Muscle of arm (tissue), 1 donor: ENCODE measurements at regions not wholly inside any gene's neighbourhood (a gene's known extent, or its start where the extent isn't known, plus 50 kb on each side); places are given as distances from the start of the nearest gene placed in this dataset.
"Not testable (repeated sequence)": the region's sequence is repeated elsewhere in the genome, so short reads cannot be mapped to it uniquely, and the experiment has no call there.

Experiments
- DNase-seq: peaks from one replicate; pipeline ENCODE4 v3.0.0-alpha.2; 2013

DNA sequence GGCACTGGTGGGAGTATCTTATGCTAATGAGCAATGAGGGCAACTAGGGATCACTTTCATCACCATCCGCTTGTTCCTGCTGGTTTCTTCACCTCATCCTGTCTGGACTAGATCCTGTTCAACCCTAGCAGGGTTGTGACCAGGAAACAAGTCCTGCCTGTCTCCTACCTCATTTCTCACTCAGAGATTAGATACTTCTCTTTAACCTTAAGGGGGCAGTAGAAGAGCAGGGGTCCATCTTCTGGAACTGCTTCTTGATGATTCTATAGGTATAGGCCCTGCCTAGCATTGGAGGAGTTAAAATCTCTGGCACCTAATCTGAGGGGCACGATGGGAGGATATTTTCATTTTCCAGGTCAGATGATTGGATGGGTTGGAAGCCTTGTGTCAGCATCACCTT, 415.5 kb downstream of the TGIF2LX start:
- DNase-seq, result not testable (repeated sequence)

DNA sequence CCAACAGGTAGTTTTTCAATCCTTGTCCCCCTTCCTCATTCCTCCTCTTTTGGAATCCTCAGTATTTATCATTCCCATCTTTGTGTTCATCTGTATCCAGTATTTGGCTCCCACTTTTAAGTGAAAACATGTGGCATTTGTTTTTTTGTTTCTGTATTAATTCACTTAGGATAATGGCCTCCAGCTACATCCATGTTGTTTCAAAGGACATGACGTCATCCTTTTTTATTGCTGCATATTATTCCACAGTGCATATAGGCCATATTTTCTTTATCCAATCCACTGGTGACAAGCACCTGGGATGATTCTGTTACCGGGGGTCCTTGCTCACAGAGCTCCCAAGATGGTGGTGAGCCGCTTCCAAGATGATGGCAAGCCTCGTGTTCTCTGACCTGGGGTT, 447.9 kb downstream of the TGIF2LX start:
- not testable (repeated sequence) for DNase-seq

GRCh38 chrX:90398020-90398419, 476.3 kb downstream of the TGIF2LX start:
- not testable (repeated sequence) for DNase-seq

GRCh38 chrX:90402169-90402568, 480.5 kb downstream of the TGIF2LX start:
- DNase-seq, result not testable (repeated sequence)

DNA sequence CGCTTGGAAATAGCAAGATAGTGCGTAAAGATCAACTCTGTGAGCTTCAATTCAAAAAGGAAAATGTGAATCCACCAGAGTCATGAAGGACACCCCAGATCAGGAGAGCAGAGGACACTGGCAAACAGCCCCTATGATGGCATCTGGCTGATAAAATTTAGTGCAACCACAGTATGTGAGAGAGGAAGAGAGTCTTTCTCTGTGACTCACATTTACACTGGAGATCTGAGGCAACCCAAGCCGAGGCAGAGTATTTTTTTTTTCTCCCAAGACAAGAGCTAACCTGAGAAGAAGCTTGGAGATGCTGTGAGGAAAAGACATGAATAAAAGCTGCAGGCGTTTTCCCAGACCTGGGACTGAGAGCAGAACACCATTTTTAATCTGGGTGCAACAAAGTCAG, 482.2 kb downstream of the TGIF2LX start:
- DNase-seq, result not testable (repeated sequence)

DNA sequence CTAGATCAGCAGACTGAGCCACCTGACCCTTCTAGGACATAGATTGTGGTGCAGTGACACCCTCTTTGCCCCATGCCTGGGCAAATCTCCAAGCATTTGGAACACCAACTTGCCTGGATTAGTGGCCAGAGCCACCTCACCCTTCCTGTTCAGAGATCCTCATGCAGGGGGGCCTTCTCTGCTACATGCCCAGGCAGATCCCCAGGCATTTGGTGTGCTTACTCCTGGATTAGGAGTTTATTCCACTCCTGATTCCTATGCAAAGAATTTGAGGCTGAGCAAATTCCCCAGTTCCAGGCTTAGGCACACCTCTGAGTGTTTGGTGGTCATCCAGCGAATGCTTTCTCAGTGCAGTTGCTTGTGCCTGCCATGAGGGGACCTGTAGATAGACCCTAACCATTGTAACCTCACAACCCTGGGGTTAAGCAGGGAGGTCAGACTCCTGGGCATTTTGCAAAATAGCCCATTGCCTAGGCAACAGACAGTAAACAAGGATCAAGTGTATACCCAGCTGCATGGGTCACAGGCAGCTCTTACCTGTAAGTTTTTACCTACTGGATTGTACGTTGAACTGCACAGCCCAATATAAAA, 483.2 kb downstream of the TGIF2LX start:
- not testable (repeated sequence) for DNase-seq

DNA sequence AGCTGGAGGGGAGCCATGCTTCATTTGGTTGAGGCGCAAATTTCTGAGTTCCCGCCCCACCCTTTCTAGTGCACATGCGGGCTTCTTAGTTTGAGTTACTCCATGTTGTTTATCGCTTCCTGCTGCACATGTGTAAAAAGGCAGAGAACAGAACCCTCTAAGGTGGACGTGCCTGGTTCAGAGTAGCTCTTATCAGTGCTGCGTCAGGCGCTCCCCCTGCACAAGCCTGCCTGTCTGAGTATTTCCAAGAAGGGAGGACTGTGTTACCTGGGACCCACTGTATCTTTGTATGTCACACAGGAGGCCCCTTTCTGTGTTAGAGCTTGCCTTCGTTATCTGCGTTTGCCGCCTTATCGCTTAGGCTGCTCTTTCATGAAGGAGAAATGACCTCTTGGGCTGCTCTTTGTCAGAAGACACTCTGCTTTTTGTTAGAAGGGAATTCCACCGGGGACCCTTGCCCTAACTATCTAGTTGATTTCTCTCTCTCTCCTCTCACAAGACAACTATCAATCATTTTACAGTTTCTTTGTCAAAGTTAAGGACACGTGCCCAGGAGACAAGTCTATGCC, 532.1 kb downstream of the TGIF2LX start:
- DNase-seq, result not testable (repeated sequence)

GRCh38 chrX:90458071-90458899, 536.6 kb downstream of the TGIF2LX start:
- DNase-seq, result peak; percentile 7

DNA sequence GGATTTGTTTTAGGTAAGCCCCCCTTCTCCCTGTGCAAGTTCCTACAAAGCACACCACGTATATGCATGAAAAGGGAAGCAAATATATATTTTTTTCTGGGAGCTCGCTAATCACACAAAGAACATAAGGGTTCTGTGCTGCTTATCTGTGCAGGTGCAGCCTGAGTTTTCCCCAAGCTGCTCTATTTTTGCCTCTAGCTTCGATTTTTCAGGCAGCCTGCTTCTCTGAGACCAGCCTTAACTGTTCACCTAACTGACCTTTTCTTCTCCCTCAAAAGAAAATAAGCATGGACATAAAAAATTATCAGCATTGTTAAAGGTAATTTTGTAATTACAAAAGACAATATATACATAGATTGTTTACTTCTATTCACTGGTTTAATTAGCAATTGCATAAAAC, 552.7 kb downstream of the TGIF2LX start:
- DNase-seq, result not testable (repeated sequence)

DNA sequence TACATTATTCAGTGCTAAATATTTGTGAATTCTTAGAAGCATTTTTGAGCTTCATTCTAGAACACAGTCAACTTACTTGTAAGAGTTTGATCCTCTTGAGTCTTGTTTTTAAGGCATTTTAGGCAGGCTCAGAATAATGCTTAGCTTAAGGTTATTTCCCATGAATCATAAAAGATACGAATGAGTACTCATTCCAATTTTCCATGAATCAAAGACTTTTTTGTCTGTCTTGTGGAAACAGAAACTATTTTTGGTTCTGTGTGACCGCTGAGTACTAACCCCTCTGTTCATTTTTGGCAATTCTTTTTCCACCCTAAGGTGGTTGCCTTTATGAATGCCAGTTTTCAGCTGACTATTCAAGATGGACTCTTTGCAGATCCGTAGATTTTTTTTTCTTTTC, 563.7 kb downstream of the TGIF2LX start:
- DNase-seq, result not testable (repeated sequence)

GRCh38 chrX:90521284-90521683, 599.6 kb downstream of the TGIF2LX start:
- DNase-seq, result not testable (repeated sequence)

DNA sequence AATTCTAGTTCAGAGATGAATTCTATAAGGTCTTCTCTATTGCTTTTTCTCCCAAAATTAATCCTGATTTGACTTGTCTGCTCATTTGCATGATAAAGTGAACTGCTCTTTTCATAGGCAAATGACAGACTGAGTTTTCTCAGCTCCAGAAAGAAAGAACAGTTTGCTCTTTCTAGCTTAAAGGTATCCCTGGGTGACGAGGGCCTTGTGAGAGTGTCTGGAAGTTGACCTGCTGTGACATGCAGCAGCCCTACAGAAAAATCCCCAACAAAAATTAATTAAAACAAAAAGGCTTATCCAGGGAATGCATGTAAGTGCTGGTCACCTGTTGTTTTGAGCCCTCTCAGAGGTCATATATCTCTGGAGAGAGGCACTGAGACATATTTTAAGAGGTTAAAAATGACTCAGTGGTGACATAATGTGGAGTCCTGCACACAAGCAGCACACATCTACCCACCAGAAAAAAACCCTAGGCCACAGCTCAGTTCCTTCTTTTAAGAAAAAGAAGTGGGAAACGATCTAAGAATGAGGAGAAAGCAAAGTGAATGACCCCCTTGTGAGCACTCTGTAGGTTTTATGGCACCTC, 602.8 kb downstream of the TGIF2LX start:
- DNase-seq, result not testable (repeated sequence)
